ENCODE measurements at regions not wholly inside any gene's neighbourhood (a gene's known extent, or its start where the extent isn't known, plus 50 kb on each side); places are given as distances from the start of the nearest gene placed in this dataset.
"Not testable (repeated sequence)": the region's sequence is repeated elsewhere in the genome, so short reads cannot be mapped to it uniquely, and the experiment has no call there.

DNA sequence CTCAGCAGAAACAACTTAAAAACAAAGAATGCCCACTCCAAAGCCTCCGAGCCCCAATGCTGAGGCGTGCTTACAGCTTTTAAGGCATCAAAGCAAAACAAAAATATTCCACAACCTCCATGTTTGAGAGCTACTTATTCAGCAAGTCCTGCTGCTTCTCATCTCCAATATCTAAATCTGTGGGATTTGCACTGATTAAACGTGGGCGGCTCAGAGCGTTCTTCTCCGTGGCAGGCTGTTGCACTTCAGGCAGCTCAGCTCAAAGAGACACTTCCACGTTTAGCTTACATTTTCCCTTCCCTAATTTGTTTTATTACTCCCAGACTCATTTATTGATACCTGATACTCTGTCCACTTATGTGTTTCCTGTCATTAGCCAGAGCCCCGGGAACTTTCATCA lies 282.6 kb upstream of the MCTP2 start:
- DNase-seq (ENCODE audit: low spot score), result peak; percentile 12

DNA sequence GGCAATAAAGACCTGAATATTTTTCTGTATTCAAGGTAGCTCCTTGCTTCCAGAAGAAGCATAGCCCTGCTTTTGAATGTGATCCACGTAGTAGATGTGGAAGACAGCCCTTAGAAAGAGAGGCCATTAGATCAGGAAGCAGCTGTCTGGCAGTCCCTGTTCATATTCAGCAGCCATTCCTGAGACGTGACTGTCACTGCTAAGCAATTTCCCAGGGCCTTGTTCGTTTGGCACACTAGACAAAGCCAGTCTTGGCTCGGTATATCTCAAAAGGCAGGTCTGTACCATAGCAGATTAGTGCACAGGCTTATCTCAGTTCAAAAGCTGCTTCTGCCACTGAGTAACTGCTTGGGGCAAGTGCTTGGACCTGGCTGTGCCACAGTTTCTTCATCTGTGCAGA lies 287.8 kb upstream of the MCTP2 start:
- DNase-seq (ENCODE audit: low spot score), result no peak

DNA sequence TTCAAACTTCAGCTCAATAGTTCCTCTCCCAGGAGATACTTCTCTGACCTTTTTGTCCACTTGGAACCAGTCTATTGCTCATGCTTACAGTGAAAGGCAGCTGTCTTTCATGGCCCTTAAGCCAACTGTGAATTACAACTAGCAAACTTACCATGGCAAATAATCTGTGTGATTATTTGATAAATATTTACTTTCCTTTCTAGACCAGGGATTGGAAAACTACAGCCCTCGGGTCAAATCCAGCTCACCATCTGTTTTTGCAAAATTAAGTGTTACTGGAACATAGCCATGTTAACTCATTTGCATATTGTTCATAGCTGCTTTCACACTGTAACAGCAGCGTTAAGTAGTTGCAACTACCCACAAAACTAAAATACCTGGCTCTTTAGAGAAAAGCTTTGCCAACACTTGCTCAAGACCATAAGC lies 289.1 kb upstream of the MCTP2 start:
- DNase-seq (ENCODE audit: low spot score), result no peak

DNA sequence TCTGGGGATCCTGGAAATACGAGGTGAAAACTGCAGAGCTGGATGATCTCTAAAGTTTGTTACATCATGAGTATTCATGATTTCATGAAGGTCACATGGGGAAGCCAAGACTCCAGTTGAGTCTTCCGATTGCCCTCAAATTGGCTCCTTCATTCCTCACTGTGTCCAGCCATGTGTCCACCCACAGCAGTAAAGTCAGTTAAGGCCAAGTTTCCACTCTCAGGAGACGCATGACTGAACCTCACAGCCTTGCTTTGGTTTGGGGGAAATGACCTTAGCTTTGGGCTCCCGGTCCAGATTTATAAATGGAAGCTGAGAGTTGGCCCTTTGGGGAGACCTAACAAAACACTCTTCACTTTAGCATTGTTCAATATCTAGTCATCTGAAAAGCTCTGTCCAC lies 289.7 kb upstream of the MCTP2 start:
- DNase-seq (ENCODE audit: low spot score), result no peak

DNA sequence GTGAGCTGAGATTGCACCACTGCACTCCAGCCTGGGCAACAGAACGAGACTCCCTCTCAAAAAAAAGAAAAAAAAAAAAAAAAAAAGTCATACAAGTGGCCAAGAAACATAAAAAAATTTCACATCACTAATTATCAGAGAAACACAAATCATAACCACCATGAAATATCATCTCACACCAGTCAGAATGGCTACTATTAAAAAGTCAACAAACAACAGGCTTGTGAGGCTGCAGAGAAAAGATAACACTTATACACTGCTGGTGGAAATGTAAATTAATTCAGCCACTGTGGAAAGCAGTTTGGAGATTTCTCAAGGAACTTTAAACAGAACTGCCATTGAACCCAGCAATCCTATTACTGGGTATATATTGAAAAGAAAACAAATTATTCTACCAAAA lies 291.1 kb upstream of the MCTP2 start:
- DNase-seq (ENCODE audit: low spot score), result no peak

DNA sequence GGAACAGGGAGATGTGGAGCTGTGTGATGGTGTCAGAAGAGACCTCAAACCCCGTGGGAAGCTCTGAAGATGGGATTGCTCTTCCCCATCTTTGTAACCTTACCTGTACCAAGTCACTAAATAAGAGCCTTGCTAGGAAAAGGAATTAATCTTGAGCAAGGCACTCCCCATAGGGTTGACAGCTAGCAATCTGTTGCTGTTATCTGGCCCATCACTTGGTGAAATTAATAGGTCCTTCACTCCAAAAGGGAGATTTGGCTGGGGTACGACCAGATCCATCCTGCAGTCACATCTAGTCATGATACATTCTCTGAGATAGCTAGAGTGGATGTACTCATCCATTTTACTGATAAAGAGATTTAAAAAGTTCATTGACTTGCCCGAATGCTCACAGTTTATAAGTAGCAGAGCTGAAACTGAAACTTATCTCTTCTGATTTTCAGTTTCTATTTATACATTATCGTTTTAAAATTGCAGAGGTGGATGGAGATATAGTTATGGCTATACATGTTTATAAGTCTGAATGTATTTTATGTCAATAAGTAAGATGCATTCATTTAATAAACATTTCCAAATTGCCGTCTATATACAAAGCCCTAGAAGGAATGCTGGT lies 299.1 kb upstream of the MCTP2 start:
- DNase-seq (ENCODE audit: low spot score), result no peak

DNA sequence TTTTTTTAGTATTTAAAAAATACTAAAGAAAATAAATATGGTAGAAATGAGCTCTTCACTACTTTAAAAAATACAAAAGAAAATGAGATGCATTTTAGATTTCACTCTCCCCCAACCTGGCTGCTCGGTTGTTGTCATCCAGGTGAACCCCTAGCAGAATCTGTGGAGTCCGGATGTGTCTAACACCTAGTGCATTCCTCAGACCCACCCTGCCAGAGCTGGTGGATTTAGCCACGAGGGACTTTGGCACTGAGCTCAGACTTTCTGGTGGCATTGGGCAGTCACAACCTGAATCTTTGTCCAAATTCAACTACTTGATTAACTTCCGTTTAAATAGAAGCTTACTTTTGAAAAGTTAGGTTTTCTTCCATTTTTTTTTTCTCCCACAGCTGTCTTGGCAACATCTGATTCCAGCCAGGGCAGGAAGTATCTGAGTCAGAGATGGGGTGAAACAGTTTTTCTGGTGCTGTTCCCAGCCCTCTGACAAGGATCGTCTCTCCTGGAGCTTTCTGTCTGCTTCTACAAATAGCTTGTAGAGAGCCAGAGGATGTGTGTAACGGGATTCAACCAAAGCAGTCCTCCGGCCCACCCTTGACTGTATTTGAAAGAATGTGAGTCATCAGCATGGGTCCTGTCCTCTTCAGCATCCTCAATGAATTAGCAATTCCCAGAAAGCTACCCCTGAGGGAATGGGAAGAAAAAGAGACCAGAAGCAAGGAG lies 301.8 kb upstream of the MCTP2 start:
- DNase-seq (ENCODE audit: low spot score), result no peak

DNA sequence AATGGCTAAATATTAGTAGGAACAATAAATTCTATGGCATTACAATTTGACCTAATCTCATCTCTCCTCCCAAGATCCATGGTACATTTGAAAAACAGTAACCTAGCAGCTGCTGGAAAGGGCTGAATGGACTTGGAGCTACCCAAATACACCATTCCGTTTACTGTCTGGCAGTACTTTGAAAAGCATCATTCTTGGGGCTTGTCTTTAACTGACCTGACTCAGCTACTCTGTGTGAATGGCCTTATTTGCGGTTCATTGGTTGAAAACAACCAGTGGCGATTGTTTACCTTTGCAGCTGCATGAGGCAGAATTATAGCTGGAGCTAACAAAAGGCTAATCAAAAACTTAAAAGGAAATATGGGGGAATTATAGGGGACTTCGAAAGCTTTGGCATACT lies 311.2 kb upstream of the MCTP2 start:
- DNase-seq (ENCODE audit: low spot score), result no peak

DNA sequence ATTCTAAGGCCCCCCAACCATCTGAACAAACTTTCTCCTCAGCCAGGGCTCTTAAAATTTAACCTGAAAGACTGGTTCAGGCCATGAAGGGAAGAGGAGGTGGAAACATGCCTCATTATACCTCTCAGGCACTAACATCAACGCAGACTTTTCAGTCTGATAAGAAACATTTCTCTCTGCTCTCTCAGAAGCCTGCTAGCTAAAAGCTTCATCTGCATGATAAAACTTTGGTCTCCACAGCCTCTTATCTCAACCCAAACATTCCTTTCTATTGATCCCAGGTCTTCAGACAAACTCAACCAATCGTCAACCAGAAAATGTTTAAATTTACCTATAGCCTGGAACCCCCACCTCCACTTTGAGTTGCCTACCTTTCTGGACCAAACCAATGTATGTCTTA lies 312.6 kb upstream of the MCTP2 start:
- not testable (repeated sequence) for DNase-seq (ENCODE audit: low spot score)

DNA sequence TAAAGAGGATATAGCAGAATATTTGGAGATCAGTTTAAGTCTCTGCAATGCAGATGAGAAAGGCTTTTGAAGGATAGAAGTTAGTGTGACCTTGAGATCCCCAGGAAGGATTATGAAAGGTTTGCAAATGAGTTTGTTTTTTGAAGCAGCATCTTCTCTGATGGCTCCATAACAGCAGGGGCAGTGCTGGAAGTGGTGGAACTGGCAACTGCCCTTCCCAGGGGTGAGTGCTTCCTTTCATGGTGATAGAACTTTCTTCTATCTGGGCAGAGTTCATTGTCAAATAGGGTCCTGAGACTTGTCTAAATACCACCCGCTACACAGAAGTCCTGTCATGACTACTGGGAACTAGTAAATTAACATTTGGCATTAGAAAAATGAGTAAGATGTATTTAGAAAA lies 314.2 kb upstream of the MCTP2 start:
- DNase-seq (ENCODE audit: low spot score), result no peak

DNA sequence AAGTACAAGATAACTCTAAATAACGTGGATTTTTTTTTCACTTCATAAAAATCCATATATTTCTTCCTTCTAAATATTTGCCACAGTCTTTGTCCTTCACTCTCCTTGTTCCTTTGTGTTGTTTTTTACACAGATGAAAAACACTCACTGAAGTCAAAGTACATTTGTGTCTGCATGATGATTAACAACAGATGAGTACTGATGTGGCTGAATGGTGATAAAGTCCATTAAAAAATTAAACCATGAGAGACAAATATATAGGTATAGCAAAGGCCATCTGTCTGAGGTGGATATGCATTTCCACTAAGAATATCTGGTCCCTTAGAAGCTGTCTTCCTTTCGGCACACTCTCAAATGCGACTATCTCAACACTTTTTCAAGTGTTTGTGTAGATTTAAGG lies 317.5 kb upstream of the MCTP2 start:
- DNase-seq (ENCODE audit: low spot score), result no peak

DNA sequence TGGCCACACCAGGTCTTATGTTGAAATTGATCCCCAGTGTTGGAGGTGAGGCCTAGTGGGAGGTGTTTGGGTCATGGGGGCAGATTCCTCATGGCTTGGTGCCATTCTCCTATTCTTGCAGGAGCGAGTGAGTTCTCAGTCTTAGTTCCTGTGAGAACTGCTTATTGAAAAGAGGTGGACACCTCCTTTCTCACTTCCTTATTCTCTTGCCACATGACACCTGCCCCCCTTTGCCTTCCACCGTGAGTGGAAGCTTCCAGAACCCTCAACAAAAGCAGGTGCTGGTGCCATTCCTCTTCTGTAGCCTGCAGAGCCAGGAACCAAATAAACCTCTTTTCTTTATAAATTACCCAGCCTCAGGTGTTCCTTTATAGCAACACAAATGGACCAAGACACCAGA lies 318.1 kb upstream of the MCTP2 start:
- DNase-seq (ENCODE audit: low spot score), result no peak

DNA sequence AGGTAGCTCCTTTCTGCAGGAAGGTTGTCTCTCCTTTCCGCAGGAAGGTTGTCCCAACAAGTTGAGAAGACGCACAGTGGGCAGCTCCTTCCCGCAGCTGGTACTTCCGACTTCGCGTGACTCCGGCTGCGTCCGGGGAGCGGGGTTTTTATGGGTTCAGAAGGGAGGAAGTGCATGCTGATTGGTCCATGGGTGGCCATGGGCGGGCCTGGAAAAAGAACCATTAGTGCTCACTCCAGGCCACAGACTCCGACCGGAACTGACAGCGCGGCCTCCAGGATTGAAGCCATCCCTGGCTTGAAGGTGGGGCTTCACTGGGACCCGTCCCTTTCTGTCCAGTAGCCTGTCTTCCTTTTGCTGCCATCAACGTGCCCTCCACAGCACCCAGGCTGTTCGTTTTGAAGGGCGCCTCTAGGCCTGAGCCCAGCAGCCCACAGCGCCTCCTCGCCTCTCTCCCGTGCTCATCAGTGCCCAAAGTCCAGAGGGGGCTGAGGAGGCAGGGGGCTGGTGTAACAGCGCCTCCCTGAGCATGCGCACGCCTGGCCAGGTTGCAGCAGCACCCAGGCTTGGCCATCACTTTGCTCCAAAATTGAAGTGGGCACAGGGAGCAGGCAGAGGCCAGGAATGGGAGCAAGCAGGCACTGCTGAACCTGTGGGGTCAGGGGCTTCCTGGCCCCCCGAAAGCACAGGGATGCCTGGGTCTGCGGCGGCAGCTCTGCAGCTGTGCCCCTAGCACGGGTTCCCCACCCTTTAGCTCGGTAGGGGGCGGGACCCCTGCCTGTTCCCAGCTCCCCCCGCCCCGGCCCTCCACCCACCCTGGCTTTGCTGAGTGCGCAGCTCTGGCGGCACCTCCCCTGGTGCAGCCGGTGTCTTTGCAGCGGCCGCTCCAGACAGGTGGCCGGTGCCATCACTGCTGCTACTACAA lies 330.6 kb upstream of the MCTP2 start:
- DNase-seq (ENCODE audit: low spot score), result no peak

DNA sequence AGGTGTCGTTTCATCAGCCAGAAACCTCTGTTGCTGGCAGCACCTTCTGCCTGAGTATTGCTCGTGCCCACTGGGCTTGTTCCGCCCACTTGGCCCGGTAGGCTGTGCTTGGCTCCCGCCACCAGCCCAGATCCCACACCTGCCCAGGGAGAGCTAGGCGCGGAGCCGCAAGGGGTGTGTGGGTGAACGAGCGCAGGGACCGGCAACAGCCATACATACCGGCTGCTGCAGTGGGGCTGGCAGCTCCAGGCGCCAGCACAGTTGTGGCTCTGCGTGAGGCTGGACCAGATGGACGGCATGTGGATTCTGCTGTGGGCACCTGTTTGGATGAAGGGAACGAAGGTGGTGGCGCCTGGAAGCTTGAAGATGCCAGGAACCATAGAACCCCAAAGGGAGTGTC lies 331.5 kb upstream of the MCTP2 start:
- no peak for DNase-seq (ENCODE audit: low spot score)

DNA sequence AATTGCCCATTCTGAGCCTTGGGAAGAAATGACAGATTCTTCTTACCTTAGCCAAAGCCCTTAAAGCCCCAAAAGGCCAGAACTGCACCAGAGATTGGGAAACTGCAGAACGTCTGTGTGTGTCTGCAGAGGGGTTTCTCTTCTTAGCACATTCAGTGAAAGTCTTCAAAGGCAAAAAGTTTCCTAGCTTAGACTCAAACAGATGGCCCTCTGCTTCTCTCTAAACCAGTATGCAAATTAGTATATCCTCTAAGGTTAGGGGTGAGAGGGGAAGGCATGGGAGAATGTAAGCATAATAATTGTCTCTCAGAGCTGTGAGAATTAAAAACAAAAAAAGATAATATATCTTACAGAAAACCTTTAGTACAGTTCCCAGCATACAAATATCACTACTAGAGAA lies 334.0 kb upstream of the MCTP2 start:
- DNase-seq (ENCODE audit: low spot score), result no peak

DNA sequence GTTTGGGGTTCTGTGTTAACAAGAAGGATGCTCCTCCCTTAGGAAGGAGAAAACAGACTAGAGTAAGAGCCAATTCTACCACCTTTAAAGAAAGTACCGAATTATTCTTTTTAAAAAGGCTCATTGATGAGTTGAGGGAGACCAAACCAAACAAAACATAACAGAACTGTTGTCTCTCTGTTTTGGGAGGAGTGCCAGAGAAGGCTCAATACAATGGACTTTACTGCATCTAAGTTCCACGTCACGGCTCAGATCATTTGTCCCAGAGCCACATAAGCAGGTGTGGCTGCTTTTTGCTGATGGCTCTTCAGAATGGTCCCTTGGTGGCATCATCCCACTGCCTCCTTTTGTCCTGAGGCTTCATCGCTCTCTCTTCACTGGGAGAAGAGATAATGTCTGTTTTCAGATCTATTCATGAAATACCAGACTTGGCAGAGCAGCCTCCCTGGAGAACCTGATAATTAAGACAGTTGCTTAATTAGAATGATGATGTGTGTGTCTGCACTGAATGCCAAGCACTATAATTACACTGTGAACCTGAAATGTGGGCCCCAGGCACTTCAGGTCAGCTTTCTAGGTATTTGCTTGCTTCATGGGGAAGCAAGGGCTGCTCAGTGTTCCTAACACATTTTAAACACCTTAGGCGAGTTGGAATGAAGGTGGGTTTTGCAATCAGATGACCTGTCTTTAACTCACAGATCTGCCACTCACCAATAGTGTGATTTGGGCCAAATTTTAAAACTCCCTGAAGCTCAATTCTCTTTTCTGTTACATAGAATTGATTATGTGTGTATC lies 335.2 kb upstream of the MCTP2 start:
- peak; percentile 15 for DNase-seq (ENCODE audit: low spot score)

DNA sequence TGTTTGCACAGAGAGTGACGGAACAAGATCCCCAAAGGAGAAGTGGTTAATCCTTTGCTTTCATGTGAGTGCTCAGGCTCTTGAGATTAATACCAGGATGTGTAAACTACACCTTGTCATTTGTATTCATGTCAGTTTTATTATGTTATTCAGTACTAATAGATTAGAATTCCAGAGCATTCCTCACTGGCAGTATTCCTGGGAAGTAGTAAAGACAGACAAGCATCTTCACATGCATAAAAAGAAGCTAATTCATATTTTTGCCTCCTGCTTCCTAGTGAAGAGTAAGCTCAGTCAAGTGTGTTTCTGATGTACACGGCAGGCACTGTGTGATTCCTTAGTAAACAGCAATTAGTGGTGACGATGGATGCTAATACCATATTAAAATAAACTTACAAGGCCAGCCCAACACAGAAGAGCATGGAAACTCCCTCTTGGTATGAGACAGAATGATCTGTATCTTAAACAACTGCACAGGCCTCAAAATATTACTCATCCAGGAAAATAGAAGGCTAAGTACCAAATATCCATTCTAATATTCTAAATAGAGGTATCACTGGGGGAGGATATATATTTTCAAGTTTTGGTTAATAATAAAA lies 336.8 kb upstream of the MCTP2 start:
- no peak for DNase-seq (ENCODE audit: low spot score)

DNA sequence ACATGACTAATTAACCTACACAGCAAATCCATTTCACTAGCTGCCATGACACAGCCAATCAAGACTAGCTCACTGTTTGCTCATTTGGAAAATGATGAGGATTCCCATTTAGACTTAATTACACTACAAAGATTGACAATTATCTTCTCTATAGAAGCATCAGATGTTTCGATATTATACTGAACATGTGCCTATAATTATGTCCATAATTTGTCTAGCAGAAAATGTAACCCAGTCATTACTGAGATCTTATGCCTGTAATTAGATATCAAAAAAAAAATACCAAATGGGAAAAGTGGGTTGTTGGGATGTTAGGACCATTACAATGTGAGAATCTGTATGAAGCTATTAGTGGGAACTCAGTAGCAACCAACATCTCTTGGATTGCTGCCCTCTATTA lies 344.2 kb upstream of the MCTP2 start:
- DNase-seq (ENCODE audit: low spot score), result no peak

DNA sequence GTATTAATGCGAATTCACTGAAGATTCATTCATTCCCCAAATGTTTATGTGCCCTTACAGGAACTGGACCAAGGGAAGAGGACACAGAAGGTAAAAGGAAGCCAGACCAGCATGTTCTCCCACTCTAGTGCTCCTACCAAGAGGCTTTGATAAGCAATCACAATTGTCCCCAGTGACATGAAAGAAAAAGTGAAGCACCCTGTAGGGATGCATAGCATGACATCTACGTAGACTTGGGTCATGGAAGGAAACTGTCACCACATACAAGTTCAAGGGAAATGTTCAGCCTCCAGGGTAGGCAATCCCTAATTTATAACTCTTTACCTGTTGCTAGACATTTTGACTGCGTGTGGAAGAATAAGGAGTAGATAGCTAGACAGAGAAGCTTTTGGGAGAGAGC lies 348.6 kb upstream of the MCTP2 start:
- DNase-seq (ENCODE audit: low spot score), result no peak

DNA sequence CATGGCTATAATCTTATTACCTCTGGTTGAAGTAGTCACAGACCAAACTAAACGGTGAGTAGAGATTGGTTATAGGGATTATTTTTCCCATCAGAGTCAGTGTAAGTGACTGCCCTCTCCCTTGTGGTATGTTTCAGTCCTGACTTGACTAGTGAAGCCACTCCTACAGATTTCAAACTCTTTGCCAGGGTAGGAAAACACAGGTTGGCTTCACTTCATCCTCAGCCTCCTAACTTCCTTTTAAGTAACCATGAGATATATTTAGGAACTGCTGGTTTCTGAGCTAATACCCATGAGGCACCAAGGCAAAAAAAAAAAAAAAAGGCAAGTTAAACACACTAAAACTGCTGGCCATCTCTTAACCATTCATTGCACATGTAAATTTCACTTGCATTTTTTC lies 349.2 kb upstream of the MCTP2 start:
- no peak for DNase-seq (ENCODE audit: low spot score)

DNA sequence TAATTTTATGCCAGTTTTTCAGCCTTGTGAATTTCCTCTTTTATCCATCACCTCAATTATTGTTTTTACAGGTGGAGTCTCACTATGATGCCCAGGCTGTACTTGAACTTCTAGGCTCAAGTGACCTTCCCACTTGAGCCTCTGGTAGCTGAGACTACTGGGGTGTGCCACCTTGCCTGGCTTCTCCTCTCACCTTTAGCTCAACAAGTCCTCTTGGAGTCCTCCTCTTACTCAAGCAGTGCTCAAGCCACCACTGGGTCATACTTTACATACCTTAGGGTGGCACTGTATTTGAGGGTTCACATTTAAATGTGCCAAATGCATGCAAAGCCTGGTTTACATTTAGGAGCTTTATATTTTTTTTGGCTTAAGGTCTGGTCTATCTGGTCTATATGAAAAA lies 350.1 kb upstream of the MCTP2 start:
- no peak for DNase-seq (ENCODE audit: low spot score)

DNA sequence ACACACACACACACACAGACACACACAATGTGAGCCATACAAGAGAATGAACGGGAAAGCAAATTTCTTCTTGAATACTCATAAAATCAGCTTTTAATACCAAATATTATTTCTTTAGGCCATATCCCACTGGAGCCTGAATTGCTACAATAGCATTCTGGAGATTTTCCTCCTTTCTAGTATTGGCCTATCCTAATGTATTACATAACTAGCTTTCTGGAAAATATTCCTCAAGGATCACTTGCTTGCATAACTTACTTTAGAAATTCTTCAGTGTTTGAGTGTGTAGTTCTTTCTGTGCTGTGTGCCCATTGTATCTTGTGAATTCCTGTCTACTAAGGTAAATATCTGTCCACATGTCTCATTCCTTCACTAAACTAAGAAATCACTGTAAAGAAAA lies 351.0 kb upstream of the MCTP2 start:
- DNase-seq (ENCODE audit: low spot score), result no peak

Measured in putamen (tissue), 1 donor.